Ecto neural progenitor cell (in vitro differentiated cells): ENCODE measurements at regions not wholly inside any gene's neighbourhood (a gene's known extent, or its start where the extent isn't known, plus 50 kb on each side); places are given as distances from the start of the nearest gene placed in this dataset.

Source experiments
- DNase-seq: peaks from one replicate; pipeline ENCODE4 v3.0.0-alpha.2; 2018; ENCODE audit warnings: low spot score

DNA sequence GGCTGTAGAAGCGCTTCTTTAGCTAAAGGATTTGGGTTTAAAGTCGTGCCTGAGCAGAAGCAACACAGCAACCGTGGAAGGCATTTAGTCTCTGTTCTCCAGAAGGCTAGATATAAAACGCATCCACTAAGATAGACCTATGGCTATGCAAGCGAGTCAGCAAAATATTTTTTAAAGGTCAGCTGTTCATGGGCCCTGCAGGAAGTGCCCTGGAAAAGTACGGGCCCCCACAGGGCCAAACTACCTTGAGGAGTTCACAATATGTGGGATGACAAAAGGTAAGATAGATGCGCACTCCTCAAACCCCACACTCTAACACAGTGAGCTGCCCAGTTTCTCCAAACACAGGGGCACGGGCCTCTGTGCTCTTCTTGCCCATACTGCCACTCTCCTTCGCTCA lies 261.6 kb downstream of the VPS13C start:
- DNase-seq: no peak

- no peak for DNase-seq
These were observed 264.2 kb downstream of the VPS13C start for GRCh38 chr15:61796056-61796455.

DNA sequence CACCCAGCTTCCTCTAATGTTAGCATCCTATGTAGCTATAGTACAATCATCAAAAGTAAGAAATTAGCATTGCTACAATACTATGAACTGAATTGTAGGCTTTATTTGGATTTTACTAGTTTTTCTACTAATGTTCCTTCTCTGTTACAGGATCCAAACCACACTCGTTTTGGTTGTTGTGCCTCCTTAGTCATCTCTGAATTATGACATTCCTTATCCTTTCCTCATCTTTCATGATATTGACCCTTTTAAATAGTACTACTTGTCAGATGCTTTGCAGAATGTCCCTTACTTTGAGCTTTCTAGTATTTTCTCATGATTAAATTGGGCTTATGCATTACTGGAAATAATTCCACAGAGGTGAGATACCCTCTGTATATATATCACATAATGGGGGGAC lies 265.4 kb downstream of the VPS13C start:
- DNase-seq: no peak

- DNase-seq: no peak
These were observed 266.0 kb downstream of the VPS13C start for GRCh38 chr15:61794276-61794675.

GRCh38 chr15:61784734-61785133 lies 275.5 kb downstream of the VPS13C start:
- no peak for DNase-seq

GRCh38 chr15:61780278-61780980 lies 279.8 kb downstream of the VPS13C start:
- no peak for DNase-seq

DNA sequence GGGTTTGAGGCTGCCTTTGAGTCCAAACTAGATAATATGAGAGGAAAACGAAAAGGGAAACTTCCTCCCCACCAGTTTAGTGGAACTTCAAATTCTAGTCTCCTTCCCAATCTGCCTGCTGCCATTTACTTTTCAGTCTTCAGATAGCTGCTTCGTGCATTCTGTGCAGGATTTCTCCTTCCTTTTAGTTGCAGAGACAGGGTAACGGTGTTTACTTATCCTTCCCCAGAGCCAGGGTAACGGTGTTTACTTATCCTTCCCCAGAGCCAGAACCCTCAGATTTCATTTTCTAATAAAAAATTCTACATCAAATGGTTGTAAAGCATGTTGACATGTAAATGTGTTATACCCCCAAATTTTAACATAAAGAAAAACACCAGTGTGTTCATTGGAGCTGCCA lies 282.6 kb downstream of the VPS13C start:
- no peak for DNase-seq

DNA sequence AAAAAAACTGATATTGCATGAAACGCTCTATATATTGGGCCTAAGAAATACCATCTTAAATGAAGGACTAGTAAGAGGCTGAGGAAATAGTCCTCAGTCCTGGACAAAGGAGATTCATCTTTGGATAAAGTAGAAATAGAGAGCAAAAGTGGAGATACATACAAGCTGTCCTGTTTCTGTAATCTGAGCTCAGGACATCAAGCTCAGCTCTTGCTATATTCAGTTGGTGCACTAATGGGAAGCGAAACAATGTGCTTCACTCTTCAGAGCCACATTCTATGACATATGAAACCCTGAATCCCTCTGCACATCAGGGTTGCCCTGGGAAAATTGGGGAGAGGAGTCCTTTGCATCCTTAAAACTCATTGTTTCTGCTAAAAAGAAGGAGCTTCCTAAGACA lies 290.7 kb downstream of the VPS13C start:
- DNase-seq: no peak

GRCh38 chr15:61768131-61768530 lies 292.1 kb downstream of the VPS13C start:
- DNase-seq: no peak

GRCh38 chr15:61764981-61765380 lies 295.3 kb downstream of the VPS13C start:
- DNase-seq: no peak

DNA sequence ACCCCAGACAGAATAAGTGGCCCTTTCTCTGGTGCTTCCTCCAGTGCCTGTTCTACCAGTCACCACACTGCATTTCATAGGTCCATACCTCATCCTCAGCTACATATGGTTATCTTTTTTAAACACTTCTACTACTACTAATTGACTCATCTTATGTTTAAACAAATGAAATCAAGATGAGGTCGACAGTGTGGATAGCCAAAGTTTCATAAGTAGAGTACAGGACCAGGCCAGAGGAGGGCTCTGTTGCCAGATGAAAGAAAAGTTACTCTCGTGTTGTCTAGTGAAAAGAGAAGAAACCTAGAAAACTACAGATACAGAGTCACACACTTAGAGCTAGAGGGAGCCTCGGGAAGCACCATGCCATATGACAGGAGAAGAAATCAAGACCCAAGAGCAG lies 296.1 kb downstream of the VPS13C start:
- DNase-seq: no peak

GRCh38 chr15:61762676-61763075 lies 297.6 kb downstream of the VPS13C start:
- DNase-seq: no peak

- DNase-seq: no peak
These were observed 300.6 kb downstream of the VPS13C start for GRCh38 chr15:61759639-61760038.

DNA sequence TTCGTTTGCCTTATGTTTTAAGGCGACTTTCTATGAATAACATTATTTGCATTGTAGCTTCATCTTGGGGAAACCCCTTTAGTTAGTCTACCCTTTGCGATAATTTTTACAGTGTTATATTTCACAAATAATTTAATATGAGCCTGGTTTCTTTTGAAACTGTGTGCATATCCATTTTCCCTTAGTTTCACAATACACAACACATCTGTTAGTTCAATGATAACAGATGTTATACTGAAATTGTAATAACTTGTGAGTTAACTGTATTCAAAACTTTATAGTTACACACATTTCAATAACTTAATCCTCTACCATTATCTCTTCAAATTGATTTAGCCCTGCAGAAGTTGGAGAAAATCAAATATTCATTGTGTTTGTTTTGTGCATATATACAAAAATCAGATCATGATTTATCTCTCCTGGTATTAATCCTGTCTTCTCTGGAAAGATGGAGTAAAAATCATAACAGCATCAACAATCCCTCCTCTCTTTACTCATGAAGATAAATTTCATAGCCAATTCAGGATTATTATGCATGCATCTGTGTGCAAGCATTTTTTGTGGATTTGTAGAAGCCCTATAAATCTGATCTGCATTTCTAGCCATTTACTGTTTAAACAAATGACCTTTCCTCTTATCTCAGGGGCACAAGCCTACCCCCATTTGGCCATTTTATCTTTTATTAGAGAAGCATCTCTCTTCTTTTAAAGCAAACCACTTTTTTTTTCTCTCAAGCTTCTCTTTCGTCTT lies 304.0 kb downstream of the VPS13C start:
- no peak for DNase-seq

DNA sequence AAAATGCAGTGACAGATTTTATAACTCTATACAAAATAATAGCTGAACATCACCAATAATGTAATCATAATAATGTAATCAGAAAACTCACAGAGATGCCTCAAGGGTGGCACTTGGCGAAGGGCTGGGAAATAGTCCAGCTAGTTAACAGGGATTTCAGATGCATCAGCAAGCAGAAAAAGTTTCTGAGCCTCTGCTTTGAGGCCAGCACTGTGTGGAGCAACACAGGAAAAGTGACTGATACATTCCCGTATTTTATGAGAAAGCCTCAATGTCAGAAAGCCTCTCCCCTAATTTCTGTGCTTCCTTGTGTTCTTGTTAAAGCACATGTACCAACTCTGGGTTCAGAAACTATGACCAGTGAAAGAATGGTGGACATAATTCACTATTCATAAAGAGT lies 304.8 kb downstream of the VPS13C start:
- DNase-seq: no peak

- no peak for DNase-seq
These were observed 307.1 kb downstream of the VPS13C start for GRCh38 chr15:61753018-61753710.

- no peak for DNase-seq
These were observed 308.2 kb downstream of the VPS13C start for GRCh38 chr15:61752001-61752400.

DNA sequence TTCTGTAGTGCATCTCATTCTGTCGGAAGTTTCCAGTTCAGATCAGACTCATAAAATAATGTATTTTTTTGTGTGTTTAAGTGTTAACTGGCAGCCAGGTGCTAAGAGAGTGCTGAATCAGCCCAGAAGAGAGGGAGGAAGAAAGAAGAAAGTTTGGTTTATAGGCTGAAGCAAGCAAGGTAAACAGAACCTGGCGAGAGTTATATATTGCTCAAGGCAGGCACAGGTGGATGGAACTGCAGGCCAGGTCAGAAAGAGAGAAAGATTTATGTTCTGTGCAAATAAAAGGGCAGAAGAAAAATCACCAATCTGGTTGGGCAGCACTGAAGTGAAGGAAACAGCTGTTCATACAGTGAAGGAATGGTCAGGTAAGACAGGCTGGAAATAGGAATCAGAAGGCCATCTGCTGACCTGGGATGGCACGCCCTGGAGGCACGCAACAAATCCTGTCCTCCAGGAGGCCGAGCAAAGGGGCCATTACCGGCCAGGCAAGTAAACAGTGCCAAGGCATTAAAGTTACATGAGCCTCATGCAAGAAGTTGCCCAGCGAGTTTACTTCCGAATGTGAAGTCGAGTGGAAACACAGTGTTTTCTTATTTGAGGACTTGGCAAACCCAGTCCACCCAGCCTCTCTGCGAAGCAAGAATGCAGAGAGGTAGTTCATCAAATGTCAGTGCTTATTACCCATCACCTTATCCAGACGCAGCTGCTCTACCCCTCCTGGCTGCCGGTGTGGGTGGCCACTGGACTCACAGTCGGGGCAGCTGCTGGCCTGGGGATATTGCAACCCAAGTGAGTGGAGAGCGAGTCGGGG lies 309.8 kb downstream of the VPS13C start:
- DNase-seq: no peak

GRCh38 chr15:61749169-61749568 lies 311.1 kb downstream of the VPS13C start:
- DNase-seq: no peak

DNA sequence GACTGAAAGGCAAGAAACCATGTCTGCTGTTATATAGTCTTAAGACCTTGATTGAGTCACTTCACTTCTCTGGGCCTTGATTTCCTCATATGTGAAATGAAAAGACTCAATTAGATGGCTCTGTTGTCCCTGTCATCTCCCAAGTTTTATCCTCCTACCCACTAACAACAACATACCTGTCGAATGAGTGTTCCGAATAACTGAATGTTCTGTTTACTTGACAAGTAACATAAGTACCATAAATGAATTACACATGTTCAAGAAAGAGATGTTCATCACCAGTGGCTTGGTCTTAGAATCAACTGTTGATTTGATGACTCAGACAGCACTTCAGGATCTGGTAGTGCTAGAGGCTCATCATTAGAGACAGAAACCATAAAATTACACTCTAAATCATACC lies 311.7 kb downstream of the VPS13C start:
- no peak for DNase-seq

GRCh38 chr15:61746589-61746988 lies 313.7 kb downstream of the VPS13C start:
- no peak for DNase-seq

DNA sequence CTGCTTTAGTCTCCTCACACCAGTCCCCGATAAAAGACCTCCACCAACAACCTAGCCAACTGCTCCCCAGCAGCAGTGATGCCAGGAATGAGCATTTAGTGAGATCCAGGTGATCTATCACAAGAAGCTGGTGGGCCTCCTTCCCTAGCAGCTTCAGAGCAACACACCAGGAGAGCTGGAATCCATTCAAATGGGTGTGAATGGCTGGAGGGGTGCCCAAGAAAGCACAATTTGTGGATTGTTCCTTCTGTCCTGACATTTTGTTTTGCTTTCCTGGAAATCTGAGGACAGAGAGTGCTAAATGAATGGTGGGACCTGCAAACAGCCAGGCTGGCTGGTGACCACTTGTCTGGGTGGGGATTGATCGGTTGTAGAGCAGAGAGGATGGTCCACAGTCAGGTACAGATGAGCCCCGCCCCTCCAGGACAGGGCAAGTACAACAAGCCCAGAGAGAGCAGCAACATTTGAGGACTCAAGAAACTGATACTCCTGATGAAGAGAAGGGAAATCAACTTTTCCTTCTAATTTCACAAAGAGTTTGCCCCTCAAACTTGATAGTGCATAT lies 316.8 kb downstream of the VPS13C start:
- DNase-seq: no peak
